H4 (cell line): ENCODE measurements at regions not wholly inside any gene's neighbourhood (a gene's known extent, or its start where the extent isn't known, plus 50 kb on each side); places are given as distances from the start of the nearest gene placed in this dataset.
A peak's percentile ranks its signal among the peaks of the same experiment; 100 is the strongest.

ENCODE experiments used
- DNase-seq: peaks from one replicate; pipeline ENCODE4 v3.0.0-alpha.2; 2015; ENCODE audit warnings: low spot score

DNA sequence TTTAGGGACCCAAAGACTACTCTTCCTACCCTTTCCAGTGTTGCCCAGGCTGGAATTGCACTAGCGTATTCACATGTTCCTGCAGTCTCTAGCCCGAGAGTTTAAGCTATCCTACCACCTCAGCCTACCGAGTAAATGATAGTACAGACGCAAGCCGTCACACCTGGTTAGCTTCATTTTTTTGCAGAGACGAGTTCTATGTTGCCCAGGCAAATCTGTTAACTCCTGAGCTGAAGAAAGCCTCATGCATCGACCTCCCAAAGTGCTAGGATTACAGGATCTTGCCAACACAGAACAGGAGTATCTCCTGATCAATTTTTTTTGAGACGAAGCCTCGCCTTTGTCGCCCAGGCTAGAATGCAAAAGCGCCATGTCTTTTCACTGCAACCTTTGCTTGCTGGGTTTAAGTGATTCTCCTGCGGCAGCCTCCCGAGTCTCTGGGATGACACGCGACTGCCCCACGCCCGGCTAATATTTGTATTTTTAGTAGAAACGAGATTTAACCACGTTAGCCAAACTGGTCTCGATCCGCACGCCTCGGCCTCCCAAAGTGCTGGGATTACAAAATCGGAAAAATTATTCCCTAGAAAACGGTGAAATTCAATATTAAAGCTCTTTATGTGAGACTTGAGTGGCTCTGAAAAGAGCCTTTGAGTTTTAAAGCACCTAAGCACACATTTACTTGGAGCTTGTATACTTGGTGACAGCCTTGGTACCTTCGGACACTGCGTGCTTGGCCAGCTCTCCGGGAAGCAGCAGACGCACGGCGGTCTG lies 128.5 kb downstream of the HFE start:
- DNase-seq = no peak

DNA sequence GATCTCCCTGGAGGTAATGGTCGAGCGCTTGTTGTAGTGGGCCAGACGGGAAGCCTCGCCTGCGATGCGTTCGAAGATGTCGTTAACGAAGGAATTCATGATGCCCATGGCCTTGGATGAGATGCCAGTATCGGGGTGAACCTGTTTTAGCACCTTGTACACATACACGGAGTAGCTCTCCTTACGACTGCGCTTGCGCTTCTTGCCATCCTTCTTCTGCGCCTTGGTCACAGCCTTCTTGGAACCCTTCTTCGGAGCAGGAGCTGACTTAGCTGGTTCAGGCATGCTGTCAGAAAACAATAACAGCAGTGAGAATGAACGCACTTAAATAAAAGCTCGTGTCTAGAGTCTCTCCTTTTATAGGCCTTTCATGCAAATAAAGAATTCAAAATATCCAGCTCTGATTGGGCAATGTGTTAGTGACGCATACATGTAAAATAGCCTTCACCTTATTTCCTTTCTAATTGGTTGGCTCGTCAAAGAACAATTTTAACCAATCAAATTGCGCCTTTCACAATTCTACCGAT lies 129.2 kb downstream of the HFE start:
- DNase-seq = peak; percentile 57

DNA sequence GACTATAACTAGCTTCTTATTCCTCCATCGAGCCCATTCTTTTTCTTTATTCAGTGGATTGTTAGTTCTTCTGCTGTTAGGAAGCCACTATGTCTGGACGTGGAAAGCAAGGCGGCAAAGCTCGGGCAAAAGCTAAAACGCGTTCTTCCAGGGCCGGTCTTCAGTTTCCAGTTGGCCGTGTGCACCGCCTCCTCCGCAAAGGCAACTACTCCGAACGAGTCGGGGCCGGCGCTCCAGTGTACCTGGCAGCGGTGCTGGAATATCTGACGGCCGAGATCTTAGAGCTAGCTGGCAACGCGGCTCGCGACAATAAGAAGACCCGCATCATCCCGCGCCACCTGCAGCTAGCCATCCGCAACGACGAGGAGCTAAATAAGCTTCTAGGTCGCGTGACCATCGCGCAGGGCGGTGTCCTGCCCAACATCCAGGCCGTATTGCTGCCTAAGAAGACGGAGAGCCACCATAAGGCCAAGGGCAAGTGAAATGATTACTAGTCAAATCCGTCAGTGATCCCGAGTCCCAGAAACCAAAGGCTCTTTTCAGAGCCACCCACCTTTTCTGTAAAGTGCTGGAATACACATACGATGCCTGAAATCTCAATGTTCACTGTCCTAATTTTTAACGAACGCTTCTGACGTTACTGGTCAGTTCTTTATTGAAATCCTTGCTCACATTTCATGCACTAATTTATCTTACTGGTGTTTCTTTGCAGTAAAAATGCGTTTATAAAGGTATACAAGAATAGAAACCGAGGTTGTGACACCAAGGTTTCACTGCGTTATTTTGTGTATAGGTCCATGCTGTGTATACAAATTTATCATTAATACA lies 129.9 kb downstream of the HFE start:
- DNase-seq = peak; percentile 68

DNA sequence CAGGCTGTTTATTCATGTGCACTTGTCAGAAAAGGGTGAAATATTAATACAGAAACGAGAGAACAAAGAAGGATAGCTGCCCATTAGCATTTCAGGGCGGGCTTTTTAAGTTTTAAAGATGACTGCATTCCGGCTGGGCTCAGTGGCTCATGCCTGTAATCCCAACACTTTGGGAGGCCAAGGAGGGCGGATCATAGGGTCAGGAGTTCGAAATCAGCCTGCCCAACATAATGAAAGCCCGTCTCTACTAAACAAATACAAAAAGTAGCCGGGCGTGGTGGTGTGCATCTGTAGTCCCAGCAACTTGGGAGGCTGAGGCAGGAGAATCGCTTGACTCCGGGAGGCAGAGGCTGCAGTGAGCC lies 130.5 kb downstream of the HFE start:
- DNase-seq = no peak

DNA sequence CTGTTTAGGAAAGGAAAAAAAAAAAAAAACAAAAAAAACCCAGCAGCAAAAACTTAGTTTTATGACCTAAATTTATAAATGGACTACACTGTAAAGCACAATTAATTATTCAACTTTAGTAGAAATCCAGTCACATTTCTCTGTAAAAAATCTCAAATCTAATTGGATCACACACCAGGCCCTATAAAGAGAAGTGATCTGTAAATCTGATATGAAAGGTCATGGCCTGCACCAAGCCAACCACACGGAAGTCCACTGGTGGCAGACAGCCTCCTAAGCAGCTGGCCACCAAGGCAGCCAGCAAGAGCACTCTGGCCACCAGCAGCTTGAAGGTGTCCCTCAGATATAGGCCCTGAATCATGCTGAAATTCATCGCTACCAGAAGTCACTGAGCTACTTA lies 131.6 kb downstream of the HFE start:
- DNase-seq = no peak

DNA sequence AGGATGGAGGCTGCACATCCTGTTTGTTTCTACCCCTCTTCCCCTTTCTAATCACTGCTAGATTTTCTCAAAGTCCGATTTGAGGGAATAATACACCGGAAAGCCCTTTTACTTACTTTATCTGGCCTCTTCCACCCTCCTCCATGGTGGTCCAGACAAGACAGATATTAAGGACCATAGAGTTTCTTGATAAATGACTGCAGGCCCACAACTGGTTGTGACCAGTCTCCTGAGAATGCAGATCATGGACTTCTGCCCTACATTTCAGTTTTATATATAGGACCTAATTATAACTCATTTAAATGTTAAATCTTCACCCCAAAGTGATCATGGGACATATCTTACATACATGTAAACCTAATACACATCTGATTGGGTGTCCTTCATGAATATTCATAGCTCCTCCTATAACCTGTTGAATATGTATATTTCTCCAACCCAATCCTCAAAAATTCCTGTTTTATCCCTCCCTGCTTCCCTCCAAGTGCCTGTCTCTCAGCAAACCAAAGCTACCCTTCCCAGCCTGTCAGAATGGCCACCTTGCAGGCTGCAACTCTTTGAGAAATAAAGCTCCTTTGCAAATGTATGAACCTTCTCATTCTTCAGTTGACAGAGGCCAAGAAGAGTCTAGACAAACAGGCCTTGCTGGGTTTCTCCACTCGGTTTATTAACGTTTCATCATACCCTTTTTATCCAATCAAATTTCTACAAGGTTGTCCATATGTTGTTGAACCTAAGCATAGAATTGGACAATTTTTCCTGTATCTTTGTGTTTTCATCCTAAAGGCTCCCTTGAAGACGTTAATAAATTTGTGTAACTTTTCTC lies 133.1 kb downstream of the HFE start:
- no peak for DNase-seq

DNA sequence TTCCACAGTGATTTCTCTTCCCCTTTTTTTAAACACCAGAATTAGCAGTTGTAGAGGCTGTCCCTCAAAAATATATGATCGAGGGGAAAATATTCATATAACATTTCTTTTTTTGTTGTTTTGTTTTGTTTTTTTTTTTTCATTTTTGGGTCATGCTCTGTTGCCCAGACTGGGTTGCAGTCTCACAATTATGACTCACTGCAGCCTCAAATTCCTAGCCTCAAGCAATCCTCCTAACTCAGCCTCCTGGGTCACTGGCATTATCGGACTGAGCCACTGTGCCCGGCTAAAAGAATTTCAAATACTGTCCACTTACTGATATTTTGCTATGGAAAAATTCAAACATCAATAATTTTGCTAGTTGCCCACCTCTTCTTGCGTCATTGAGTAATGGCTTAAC lies 134.0 kb downstream of the HFE start:
- DNase-seq = no peak

DNA sequence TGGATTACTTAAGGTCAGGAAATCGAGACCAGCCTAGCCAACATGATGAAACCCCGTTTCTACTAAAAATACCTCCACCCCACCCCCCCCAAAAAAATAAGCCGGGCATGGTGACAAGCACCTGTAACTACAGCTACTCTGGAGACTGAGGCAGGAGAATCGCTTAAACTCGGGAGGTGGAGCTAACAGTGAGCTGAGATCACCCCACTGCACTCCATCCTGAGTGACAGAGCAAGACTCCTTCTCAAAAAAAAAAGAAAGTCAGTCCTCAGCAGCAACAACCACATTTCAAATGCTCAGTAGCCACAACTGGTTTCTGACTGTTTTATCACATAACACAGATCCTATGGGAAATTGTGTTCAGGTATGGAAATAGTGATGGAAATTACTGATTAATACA lies 135.3 kb downstream of the HFE start:
- DNase-seq = no peak

DNA sequence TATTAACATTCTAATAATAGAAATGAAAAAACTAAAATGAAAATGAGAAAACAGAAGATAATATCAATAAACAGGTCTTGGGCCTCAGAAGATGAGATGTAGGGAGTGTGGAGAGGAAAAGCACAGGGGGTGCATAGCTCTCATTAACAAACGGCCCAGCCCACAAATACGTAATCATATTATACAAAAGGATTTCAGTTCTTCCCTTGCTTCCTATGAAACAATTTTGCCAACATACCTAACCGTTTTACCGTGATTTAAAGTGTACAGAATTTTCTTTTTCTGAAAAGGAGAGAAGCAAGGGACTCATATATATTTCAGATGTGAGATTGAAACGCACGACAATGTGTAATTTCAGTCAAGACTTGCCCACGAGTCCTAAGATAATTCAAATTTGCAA lies 136.0 kb downstream of the HFE start:
- no peak for DNase-seq

DNA sequence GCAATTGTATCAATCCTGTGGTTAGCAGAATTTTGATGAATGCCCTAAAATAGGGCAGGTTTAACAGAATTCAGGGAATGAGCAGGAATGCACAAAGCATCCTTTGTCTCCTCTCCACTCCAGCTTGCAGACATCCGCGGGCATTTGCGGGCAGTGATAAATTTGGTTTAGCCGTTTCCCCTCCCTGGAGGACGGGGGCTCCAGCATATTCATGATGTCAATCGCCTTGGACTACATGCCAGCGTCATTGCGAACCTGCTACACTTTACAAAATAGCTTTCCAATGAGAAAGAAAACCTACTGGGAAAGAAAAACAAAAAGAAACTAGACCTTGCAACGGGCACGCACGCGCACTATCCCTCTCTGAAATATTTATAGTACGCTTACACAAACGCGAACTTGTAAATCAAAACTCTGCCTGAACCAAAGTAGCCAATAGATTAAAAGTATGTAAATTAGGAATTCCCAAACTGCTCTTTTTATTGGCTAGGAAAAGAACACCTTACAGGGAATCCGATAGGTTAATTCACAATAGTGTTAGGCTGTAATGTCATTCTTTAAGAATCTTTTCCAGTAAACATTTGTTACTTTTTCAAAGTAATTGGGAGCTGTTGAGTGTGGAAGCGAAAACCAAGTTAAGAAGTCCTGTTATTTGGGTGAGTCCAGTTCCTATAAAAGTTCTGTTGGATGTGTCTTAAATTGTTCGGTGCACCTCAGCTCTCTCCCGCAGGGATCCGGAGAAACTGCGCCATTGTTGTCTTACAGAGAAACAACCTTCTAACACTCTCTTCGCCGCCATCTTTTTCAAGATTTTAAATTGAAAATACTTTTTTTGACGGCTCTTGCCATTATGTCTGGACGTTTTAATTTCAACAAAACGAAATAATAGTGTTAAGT lies 136.7 kb downstream of the HFE start:
- peak; percentile 90 for DNase-seq

DNA sequence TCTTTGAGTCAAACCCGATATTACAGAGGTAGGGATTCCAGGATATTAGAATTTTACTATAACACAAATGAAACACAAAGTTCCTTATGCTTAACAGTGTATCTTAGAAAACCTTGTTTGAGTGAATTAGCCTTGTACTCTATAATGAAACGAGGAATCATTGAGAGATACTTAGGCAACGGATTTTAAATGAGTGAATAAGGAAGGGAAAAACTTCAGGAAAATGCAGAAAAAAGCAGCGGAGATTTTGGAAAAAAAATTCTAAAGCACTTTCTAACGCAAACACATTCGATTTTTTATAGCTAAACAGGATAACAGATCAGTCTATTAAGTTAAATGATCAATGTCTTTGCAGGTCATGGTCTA lies 137.3 kb downstream of the HFE start:
- DNase-seq = no peak

DNA sequence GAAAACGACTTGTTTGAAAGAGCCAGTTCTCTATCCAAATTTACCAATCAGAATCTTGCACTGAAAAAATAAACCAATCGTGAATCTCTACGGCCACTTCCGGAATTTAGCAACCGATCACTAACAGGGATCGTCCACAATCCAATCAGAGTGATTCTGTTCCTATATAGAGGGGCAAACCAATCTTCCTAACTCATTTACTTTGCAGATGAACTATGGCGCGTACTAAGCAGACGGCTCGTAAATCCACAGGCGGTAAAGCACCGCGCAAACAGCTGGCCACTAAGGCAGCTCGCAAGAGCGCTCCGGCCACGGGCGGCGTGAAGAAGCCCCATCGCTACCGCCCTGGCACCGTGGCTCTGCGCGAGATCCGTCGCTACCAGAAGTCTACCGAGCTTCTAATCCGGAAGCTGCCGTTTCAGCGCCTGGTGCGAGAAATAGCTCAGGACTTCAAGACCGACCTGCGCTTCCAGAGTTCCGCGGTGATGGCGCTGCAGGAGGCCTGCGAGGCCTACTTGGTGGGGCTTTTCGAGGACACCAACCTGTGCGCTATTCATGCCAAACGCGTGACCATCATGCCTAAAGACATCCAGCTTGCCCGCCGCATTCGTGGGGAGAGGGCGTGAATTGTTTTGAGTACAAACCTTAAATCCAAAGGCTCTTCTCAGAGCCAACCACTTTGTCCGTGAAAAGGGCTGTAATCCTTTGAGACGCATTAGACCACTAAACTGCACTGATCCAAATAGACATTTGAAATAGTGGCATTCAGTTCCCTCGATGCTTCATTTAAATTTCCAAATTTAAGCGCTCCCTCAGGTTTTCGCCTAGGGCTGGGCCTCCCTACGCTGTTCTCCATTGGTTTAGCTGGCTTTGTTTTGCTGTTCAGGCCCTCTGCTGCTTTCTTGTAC lies 138.0 kb downstream of the HFE start:
- DNase-seq = no peak

DNA sequence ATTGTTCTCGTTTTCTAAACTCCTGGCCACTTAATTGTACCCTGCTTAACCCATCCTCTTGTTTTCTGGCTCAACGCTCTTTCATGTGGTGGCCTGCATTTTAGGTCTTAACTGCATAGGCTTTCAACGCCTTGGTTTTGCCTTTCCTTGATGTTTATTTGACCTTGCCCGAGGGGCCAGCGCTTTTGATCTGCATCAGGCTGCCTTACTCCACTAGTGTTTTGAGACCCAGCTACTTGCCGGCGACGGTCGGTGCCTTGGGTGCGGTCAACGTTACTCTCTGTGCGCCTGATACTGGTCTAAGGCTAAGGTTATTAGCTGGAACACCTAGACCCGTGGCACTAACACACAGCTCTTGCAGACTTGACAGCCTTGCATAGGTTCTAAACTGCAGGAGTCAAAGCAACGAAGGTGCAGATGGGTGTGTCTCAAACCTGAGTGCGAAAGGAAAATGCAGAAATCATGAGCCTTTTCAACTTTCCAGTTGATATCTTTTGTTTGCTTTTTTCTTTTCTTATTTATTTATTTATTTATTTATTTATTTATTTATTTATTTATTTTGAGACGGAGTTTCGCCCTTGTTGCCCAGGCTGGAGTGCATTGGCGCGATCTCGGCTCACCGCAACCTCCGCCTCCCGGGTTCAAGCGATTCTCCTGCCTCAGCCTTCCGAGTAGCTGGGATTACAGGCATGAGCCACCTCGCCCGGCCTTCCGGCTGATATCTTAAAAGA lies 138.8 kb downstream of the HFE start:
- no peak for DNase-seq

DNA sequence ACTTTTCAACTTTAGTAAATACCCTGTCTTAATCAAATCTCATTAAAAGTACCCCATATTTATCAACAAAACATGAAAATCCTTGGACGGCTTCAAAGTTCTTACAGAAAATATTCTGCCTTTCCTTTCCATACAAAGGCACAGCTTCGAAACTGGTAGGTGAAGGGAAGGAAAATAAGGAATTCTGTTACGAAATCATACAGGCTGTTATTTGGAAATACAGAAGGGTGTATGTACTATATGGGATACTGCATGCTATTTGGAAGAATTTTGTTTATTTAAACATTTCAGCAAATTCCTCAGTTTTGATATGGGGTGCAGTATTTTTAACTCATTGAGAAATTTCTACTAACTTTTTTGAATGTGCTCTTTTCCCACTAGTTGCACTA lies 138.4 kb upstream of the BTN3A2 start:
- DNase-seq = no peak

DNA sequence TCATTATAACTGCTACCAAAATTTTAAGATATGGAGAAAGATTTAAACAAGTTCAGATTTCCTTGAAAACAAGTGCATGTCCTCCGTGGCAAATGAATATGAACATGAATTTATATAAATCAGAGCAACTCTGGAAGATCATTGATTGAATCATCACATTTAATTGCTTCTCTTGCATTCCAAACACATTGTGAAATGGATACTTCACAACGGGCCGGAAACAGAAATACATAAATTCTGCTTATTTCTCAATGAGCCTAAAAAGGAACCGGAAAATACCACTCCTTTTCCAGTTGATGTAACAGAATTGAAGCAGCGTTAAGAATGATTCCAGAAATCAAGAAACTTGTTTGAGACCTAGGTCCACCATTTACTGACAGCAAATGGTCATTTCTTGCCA lies 134.6 kb upstream of the BTN3A2 start:
- DNase-seq = no peak

DNA sequence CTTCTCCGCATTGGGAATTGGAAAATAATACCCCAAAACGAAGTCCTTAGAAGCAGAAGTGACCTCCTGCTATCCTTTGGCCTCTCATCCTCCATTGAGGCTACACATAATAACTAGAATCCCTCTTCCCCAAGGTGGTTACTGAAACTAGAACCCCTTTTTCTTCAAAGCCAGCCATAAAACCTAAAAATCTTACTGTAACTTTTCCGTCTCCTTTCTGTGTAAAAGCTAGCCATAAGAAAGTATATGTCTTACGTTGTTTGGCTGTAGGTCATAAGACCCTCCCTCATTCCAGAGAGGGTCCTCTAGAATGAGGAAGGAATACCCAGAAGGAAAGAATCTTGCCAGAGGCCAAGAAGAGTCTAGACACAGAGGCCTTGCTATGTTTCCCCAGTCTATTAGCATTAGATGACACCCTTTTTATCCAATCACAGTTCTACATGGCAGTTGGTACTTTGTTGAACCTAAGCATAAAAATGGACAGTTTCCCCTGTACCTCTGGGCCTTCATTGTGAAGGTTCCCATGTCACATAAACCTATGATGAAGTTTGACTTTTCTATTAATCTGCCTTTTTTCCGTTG lies 133.9 kb upstream of the BTN3A2 start:
- no peak for DNase-seq

DNA sequence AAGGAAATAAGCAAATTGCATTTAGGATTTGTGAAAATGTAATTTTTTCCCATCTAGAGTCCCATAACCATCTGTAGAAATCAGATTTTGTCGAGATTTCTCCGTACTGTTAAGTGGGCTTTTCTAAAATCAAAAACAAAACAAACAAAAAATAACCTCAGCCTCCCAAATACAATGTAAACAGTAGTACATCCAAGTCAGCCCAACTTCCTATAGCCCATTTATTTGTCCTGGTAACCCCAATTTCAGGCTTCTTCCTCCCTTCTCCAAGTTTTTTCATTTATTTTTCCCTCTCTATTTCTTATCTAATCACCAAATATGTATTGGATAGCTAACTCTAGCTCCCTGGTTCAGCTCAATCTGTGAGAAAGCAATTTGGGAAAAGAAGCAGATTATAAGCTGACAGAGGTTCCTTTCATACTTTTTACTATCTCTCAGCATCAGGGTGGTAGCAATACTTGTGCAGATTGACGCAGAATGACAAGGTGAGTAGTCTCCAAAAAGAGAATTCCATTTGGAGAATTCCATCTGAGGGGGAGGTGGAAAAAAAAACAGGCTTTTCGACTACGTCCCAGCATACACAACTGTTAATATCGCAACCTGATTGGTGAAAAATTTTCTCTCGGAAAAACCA lies 132.6 kb upstream of the BTN3A2 start:
- DNase-seq = no peak

DNA sequence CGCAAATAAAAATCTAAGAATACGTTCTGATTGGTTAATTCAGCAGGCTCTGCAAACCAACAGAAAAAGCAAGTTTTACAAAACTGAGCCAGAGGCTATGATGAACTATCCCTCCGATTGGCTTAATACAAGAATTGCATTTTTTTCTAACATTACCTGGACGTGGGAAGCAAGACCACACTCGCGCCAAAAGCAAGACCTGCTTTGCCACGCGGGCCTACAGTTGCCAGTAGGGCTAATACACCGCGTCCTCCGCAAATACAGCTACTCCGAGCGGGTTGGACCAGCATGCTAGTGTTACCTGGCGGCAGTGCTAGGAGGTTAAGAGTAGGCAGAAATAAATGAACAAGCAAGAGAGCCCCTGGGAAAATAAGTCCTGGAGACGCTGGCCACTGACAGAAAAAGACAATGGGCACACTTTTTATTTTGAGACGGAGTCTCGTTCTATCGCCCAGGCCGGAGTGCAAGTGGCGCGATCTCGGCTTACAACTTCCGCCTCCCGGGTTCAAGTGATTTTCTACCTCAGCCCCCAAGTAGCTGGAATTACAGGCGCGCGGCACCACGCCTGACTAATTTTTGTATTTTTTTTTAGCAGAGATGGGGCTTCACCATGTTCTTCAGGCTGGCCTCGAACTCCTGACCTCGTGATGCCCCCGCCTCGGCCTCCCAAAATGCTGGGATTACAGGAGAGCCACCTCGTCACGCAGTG lies 131.9 kb upstream of the BTN3A2 start:
- DNase-seq = peak; percentile 21
